HG03378 (cell line): ENCODE measurements at regions not wholly inside any gene's neighbourhood (a gene's known extent, or its start where the extent isn't known, plus 50 kb on each side); places are given as distances from the start of the nearest gene placed in this dataset.

Experiments
- ATAC-seq: cut with Tn5 transposase; IDR thresholded peaks from one replicate; pipeline ENCODE4 v1.9.1; 2021; ENCODE audit warnings: mild to moderate bottlenecking, moderate library complexity; ENCODE audit not compliant: unreplicated experiment

DNA sequence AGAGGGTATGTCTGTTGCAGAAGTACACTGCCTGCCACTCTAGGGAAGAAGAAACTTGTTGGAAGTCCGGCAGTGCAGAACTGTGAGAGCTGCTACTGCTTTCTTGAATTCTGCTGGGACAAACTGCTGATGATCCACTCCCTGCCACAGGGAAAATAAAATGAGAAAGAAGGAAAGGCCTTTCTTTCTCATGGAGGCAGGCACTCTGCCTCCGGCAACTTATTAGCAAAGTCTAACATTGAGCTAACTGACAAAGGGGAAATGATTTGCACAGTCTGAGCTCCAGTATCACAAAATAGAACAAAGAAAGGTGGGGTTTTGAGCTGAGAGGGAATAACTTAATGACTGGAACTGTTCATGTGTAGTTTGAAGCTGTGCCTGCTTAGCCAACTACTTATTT lies 134.6 kb downstream of the AASDHPPT start:
- ATAC-seq: no peak

DNA sequence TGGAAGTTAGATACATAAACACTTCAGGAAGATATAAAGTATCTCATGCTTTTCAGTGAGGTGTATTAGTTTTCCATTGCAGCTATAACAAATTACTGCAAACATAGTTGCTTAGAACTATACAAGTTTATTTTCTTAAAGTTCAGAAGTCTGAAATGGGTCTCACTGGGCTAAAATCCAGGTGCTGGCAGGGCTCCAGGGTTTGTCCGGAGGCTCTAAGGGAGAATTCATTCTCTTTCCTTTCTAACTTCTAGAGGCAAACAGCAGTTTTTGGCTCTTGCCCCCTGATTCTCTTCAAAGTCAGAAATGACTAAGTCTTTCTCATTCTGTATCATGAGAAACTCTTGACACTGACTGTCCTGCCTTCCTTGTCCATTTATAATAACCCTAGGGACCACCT lies 138.8 kb downstream of the AASDHPPT start:
- no peak for ATAC-seq

DNA sequence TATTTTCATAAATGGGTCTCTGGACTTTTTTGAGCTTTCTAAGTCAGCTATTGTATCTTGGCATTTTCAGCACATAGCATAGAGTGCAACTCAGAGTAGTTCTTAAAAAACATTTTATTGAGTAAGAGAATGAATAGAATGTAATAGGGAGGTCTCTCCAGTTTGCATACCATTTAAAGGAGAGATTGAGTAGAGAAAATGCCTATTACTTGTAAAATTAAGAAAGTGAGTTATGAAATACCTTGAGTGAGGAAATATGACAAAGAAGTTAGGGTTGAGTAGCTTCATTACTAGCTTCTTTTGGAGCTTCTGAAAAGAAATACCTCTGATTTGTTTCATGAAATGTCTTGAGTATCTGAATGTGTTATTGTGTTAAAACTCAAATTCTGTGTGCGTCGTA lies 140.0 kb downstream of the AASDHPPT start:
- ATAC-seq: no peak

DNA sequence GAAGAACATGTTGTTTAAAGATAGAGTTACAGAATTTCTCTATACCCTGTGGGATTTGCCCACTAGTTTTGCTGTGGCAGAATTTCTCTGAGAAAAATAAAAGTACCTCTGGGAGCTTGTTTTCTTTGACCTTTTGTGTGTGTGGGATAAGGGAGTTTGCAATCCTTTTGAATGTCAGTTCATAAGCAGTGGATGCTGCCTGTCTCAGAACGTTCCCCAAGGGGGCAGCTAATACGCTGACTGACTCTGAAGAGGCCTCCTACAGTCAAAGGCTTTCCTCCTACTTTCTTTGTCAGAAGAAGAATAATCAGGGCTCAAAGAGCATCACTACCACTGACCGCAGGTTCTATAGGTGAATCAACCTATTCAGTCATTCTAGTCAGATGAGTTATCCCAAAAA lies 140.6 kb downstream of the AASDHPPT start:
- no peak for ATAC-seq

DNA sequence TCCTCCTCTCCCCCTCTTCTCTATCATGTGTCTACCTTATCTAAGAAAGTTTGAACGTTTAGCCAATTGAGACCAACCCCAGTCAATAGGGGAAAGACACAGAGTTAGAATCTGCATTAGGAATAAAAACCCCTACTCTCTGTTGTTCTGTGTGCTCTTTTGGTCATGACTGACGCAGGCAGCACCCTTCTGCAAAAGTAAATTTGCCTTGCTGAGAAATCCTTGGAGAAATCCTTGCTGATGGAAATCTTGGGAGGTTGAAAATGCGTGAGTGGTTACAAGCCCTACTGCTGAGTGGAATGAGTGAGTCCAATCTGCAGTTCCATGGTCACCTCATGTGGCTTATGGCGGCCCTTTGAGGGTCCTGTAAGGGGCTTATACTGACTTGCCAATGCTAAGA lies 145.2 kb downstream of the AASDHPPT start:
- ATAC-seq: no peak

DNA sequence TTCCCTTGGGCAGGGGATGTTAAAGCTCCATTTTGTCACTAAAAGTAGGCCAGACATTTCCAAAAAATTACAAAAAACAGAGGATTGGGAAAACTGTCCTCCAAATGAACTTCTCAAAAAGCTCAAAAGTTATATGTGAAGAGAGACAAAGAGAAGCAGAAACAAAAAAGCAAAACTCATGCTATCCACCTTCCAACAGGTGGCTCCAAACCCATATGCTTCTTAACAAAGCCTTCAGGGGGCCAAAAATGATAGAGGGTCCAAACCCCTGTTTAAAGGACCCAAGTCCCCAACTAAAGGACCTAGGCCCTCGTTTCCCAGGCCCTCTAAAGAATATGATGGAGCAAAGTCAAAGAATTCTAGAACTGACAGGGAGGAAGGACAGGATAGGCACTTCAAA lies 146.7 kb downstream of the AASDHPPT start:
- ATAC-seq: no peak

DNA sequence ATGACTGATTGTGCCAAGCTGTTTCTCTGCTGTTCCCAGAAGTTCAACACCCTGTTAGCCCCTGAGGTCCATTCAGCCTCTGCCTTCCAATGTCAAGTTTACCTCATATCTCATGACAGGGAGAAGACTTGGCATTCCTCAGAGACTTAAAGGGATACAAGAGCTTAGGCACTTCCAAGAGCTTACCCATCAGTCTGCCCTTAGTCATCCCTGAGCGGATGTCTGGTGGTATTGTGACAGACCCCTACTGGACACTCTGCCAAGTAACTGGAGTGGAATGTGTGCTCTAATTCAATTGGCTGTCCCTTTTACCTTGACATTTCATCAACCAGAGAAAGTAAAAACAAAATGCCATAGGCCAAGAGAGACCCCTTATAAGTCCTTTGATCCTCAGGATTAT lies 151.5 kb downstream of the AASDHPPT start:
- ATAC-seq: no peak

DNA sequence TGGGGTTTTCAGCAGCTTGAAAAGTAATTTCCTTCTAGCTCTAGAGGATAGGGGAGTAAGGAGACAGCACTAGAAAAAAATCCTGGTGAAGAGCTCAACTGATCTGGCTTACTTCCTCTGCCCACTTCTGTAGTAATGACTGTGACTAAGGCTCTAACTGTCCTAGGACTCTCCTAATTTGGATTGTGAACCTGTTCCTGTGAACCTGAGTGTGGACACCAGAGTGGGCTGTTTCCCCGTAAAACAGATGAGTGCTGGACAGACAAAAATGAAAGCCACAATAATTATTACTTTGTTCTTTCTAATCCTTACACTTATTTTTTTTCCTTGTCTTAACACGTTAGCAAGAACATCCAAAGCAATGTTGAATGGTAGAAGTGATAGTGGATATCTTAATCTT lies 154.1 kb downstream of the AASDHPPT start:
- no peak for ATAC-seq

DNA sequence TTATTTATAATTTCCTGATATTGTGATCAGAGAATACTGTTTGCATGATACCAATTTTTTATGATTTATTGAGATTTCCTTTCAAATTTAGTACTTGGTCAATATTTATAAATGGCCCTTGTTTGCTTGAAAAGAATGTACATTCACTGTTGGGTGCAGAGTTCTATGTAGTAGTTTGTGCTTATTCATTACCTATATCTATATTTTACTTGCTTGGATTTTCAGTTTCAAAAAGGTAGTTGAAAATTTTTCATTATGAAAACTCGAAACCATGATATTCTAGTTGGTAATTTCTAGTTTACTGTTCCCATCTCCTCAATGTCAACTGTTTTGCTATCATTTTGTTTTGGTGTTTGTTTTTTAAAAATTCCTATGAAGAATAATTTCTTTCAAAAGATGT lies 155.7 kb downstream of the AASDHPPT start:
- ATAC-seq: no peak

DNA sequence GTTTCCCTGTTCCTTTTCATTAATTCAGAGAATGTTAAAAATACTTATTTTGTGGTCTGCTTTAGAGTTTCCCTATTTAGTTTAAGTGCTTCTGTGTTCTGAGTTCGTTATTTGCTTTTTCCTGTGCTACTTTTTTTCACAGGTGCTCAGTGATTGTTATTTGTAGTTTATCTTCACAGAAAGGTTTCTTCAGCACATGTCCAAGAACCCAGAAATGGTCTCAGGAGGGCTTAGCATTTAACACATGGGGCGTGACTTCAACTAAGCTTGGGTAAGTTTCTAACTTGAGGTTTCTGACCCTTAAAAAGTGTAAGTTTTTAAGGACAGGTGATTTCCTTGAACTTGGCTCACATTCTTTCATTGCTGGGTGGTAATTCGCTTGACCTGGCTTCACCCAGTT lies 157.3 kb downstream of the AASDHPPT start:
- no peak for ATAC-seq

DNA sequence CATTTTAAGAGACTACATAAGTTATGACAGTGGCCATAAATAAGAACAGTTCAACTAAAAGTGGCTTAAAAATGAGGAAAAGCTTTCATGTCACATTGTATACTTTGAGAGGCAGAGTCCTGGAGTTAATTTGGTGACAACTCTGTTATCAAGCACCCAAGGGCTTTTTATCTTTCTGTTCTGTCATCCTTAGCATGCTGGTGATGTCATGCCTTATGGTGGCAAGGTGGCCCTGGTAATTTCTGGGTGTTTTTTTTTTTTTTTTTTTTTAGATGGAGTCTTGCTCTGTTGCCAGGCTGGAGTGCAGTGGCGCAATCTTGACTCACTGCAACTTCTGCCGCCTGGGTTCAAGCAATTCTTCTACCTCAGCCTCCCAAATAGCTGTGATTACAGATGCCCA lies 158.8 kb downstream of the AASDHPPT start:
- ATAC-seq: no peak

DNA sequence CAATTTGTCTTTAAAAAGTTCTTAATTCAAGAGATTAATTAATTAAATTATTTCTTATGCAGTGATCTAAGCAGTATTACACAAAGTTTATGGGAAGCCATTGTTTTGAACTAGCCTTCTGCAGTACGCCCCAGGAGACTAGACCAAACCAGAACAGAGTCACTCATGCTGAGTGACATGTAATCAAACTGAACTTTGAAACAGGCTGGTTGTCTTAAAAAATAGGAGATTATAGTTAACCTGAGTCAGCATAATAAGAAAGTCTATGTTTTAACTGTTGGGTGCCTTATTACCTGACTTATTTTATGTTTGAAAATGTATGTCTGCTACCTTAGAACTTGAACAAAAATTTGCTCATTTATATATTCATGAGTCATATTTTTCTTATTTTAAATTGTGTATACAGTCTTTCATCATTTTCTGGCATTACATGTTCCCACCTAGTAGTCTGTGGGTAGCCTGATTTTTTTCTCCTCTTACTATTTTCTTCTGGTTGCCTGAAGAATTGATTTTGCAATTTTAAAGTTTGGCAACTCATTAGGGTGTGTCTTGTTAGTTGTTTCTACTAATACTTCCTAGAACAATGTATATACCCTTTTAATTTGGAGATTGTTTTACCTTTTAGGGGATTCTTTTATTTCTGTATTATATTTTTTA lies 161.4 kb downstream of the AASDHPPT start:
- ATAC-seq: no peak

DNA sequence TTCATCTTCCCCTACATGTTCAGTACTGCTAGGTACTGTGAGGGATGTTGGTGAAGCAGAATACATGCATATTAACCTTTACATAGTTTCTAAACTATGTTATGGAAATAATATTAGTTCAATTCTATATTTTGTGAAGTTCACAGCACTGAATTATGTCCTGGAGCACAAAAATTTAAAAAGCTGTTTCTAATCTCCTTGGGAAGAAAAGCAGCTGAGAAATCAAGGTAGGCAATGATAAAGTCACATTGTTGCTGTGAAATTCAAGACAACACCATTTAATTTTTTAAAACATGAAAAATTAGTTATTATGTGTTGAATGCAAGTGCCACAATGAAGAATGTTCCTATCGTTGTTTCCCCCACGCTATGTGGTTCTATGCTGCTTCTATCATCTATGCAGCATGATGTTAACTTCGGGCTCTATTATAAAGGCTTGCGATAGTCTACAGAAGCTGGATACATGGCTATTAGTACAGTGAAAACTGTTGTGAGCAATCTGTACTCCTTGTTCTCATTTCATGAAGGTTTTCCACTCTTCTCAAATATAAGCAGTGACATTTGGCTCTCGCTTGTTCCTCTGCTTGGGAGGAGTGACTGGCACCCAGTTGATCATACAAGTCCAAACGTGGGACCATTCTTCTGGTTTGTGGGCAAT lies 164.3 kb downstream of the AASDHPPT start:
- no peak for ATAC-seq

DNA sequence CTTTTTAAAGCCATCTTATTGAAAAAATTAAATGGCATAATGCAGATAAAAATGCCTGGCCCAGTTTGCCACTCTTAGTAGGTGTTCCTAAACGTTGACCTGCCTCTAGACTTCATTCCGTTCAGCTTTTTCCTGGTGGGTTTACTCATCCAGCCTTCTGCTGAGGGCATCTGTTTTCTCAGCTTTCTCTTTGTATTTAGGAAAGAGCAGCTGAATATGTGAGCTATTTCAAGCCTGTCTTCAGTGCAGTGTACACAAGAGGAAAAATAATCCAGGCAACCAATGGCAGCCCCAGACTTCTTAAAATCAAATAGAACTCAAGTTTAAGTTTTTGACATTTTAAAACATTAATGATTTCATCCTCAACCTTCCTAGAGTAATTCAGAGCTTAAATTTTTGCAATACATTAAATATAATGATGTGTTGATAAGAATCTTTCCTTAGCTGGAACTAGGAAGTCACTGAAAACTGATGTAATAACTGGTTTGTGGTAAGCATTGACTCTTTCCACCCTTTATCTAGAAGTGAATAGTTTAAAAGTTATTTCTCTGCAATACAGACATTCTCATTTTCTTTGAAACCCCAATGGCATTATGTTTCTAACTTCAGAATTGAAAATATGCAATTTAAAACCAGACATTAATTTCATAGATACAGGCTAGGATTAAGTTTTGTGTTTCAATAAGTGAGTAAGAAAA lies 165.4 kb downstream of the AASDHPPT start:
- ATAC-seq: no peak

DNA sequence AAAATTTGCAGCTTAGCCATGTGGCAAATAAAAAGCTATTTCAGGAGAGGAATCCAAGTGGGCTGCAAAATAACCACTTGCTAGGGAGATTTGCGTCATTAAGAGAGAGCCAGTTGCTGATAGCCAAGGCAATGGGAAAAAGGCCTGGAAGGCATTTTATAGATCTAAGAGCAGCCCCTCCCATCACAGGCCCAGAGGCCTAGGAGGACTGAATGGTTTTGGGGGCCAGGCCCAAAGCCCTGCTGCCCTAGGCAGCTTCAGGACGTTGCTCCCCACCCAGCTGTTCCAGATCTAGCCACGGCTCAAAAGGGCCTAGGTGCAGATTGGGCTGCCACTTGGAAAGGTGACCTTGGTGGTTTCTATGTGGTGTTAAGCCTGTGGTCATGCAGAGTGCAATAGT lies 169.0 kb downstream of the AASDHPPT start:
- no peak for ATAC-seq

DNA sequence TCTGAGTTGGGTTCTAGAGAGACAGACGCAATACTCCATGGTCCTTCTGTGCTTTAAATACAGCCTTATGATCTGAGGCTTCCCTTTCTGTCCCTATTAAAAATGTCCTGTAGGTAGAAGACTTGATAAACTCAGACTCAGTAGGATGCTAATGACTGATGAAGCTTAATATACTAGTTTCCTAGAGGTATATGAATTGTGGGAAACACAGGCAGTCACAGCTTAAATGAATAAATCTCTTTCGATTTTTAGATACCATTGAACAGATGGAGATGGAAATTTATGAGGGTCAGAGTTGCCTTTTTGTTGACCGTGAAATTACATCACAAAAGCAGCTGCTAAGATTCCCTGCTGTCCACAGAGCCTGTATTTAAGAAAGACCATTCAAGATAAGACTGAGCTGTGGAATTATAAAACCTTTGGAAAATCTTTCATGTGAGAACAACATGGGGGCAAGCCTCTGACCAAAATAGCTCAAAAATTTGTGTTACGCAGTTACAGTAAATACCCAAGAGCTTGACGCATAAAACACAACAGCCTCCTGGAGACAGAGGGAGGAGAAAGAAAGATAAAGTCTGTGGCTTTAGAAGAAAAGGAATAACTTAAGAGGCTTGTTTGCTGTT lies 172.3 kb downstream of the AASDHPPT start:
- no peak for ATAC-seq

DNA sequence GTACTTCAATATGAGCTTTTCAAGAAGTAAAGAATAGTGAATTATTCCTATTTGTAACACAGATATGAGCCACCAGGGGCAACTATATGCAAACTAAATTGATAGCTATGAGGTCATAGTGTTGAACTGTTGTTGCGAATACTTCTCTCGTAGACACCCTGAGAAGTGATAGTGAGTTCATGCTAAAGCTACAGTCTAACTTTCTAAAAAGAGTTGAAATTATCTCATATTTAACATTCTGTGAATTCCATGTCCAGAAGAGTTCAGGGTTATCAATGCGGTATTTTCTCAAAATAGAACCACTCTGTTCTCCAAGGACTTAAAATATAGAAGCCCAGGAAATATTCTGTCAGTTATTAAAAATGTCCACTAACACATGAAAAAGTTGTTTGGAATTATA lies 185.4 kb downstream of the AASDHPPT start:
- ATAC-seq: no peak

DNA sequence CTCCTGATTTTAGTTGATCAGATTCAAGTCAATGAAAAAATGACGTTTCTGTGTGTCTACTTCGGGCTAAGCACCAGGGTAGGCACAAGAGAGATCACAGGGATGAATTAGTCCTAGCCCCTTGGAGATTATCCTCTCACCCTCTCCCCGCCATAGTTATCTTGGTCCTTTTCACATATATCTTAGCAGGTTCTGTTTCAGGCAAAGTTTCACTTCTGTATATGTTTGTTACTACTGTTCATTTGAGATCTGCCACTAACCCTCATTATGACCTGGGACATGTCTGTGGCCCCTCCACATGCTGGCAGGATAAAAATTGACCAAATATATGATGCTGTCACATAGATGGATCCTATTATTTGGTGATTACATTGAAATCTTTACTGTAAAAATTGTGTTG lies 186.1 kb downstream of the AASDHPPT start:
- ATAC-seq: no peak

DNA sequence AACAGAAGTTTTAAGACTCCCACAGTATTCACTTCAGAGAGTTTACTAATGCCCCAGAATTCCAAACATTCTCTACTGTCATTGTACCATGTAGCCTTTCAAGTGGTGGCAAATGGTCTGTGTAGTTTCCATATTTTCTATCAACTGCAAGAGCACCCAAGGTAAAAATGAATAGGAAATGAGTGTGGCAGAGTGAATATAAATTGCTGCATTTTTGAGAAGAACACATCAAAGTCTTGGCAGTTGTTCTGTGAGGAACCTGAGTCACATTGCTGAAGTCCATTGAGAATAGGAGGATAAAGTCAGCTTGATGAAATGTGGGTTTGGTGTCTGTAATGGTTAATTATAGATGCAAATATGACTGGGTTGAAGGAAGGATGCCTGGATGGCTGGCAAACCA lies 193.6 kb downstream of the AASDHPPT start:
- ATAC-seq: no peak

DNA sequence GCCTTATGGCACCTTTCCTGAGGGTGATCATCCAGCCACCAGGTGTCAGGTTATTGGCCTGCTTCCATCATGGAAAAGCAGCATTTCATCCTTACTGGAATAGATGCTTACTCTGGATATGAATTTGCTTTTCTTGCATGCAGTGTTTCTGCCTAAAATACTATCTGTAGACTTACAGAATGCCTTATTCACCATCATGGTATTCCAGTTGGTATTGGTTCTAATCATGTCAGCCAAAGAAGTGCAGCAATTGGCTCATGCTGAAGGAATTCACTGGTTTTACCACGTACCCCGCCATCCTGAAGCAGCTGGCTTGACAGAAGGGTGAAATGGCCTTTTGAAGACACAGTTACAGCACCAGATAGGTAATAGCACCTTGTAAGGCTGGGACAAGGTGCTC lies 194.2 kb downstream of the AASDHPPT start:
- no peak for ATAC-seq

DNA sequence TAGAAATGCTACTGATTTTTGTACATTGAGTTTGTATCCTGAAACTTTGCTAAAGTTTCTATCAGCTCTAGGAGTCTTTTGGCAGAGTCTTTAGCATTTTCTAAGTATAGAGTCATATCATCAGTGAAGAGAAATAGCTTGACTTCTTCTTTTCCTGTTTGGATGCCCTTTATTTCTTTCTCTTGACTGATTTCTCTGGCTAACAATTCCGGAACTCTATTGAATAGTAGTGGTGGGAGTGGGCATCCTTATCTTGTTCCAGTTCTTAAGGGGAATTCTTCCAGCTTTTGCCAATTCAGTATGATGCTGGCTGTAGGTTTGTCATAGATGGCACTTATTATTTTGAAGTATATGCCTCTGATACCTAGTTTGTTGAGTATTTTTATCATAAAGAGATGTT lies 197.7 kb downstream of the AASDHPPT start:
- ATAC-seq: no peak

DNA sequence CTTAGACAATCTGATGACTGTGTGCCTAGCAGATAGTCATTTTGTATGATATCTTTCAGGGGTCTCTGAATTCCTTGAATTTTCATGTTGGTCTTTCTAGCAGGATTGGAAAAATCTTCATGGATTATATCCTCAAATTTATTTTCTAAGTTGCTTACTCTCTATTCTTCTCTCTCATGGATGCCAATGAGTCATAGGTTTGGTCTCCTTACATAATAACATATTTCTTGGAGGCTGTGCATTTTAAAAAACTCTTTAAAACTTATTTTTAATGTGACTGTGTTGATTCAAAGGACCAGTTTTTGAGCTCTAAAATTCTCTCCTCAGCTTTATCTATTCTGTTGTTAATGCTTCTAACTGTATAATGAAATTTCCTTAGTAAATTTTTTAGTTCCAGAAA lies 198.7 kb downstream of the AASDHPPT start:
- ATAC-seq: no peak
